GM12878 (cell line): ENCODE measurements at regions not wholly inside any gene's neighbourhood (a gene's known extent, or its start where the extent isn't known, plus 50 kb on each side); places are given as distances from the start of the nearest gene placed in this dataset.

ENCODE experiments used
- BHLHE40 ChIP-seq, 2 experiments: fragments of 450-650 bp in 1 of 2; IDR thresholded peaks; 2 replicates each; pipeline ENCODE4 v1.6.1; 2011 to 2017; ENCODE audit warnings: low read depth in 2 of 2, borderline replicate concordance in 1 of 2, improper control_type of control experiment in 1 of 2, low read length in 1 of 2, mild to moderate bottlenecking in 1 of 2
- CEBPB ChIP-seq, 2 experiments: fragments of 150-350 bp in 1 of 2; IDR thresholded peaks; 2 replicates each; pipeline ENCODE4 v1.6.1; 2012 to 2014; ENCODE audit warnings: low read depth in 2 of 2, low read length in 2 of 2, borderline replicate concordance in 1 of 2, inconsistent platforms in 1 of 2
- CHD4 ChIP-seq: fragments of 200-600 bp; sonication (generic); IDR thresholded peaks from 2 replicates; pipeline ENCODE4 v1.6.1; 2016; ENCODE audit warnings: mild to moderate bottlenecking
- E2F8 ChIP-seq: fragments of 450-650 bp; IDR thresholded peaks from 2 replicates; pipeline ENCODE4 v1.6.1; 2018; ENCODE audit warnings: mild to moderate bottlenecking, low read depth, moderate library complexity; ENCODE audit not compliant: partially characterized antibody
- HCFC1 ChIP-seq: fragments of 150-350 bp; IDR thresholded peaks from 2 replicates; pipeline ENCODE4 v1.6.1; 2014; ENCODE audit warnings: low read length
- HDAC2 ChIP-seq: fragments of 200-600 bp; sonication (generic); IDR thresholded peaks from 2 replicates; pipeline ENCODE4 v1.6.1; 2017
- JUND ChIP-seq: IDR thresholded peaks from 2 replicates; pipeline ENCODE4 v1.6.1; 2012; ENCODE audit warnings: low read depth, mild to moderate bottlenecking, low read length, improper control_type of control experiment, moderate library complexity
- MAX ChIP-seq: IDR thresholded peaks from 2 replicates; pipeline ENCODE4 v1.6.1; 2012; ENCODE audit warnings: low read depth, low read length, improper control_type of control experiment
- MTA2 ChIP-seq: fragments of 450-650 bp; IDR thresholded peaks from 2 replicates; pipeline ENCODE4 v1.6.1; 2016; ENCODE audit warnings: low read depth, mild to moderate bottlenecking, moderate library complexity
- MYB ChIP-seq: fragments of 150-350 bp; IDR thresholded peaks from 2 replicates; pipeline ENCODE4 v1.6.1; 2014; ENCODE audit warnings: mild to moderate bottlenecking, low read depth, low read length, borderline replicate concordance
- NRF1 ChIP-seq: conservative IDR thresholded peaks from 2 replicates; pipeline ENCODE4 v1.6.1; 2011; ENCODE audit warnings: mild to moderate bottlenecking, low read depth, low read length, improper control_type of control experiment
- SPI1 ChIP-seq: IDR thresholded peaks from 2 replicates; pipeline ENCODE4 v1.6.1; 2011; ENCODE audit warnings: low read depth, mild to moderate bottlenecking, low read length, moderate library complexity, borderline replicate concordance; ENCODE audit not compliant: insufficient read depth
- STAT1 ChIP-seq: fragments of 450-650 bp; conservative IDR thresholded peaks from 2 replicates; pipeline ENCODE4 v1.6.1; 2014; ENCODE audit warnings: antibody characterized with exemption, mild to moderate bottlenecking
- TAF1 ChIP-seq: IDR thresholded peaks from 2 replicates; pipeline ENCODE4 v1.6.1; 2011; ENCODE audit warnings: mild to moderate bottlenecking, low read depth, low read length, borderline replicate concordance
- TCF12 ChIP-seq: IDR thresholded peaks from 2 replicates; pipeline ENCODE4 v1.6.1; 2011; ENCODE audit warnings: low read depth, mild to moderate bottlenecking, low read length
- ZNF274 ChIP-seq: IDR thresholded peaks from one replicate; pipeline ENCODE4 v1.8.0; 2011; ENCODE audit not compliant: insufficient read length, insufficient read depth
- TF ChIP-seq, protein P1 (sequence below): fragments of 450-650 bp; IDR thresholded peaks from 2 replicates; pipeline ENCODE4 v1.6.1; 2016; ENCODE audit warnings: mild to moderate bottlenecking
- TF ChIP-seq, protein P2 (sequence below): fragments of 450-650 bp; IDR thresholded peaks from 2 replicates; pipeline ENCODE4 v1.6.1; 2017; ENCODE audit warnings: mild to moderate bottlenecking
- TF ChIP-seq, protein P3 (sequence below): fragments of 450-650 bp; IDR thresholded peaks from 2 replicates; pipeline ENCODE4 v1.6.1; 2016; ENCODE audit warnings: mild to moderate bottlenecking, moderate library complexity, borderline replicate concordance
- TF ChIP-seq, protein P4 (sequence below): fragments of 150-350 bp; IDR thresholded peaks from 2 replicates; pipeline ENCODE4 v1.6.1; 2014; ENCODE audit warnings: mild to moderate bottlenecking, low read depth, low read length

GRCh38 chr2:196276421-196276820, 105.0 kb upstream of the STK17B start (continued):
- TF ChIP-seq TAF1: no peak
- no peak for TF ChIP-seq CHD4
- no peak for TF ChIP-seq JUND
- no peak for TF ChIP-seq NRF1
- TF ChIP-seq HCFC1: no peak
- TF ChIP-seq, protein P1, sequence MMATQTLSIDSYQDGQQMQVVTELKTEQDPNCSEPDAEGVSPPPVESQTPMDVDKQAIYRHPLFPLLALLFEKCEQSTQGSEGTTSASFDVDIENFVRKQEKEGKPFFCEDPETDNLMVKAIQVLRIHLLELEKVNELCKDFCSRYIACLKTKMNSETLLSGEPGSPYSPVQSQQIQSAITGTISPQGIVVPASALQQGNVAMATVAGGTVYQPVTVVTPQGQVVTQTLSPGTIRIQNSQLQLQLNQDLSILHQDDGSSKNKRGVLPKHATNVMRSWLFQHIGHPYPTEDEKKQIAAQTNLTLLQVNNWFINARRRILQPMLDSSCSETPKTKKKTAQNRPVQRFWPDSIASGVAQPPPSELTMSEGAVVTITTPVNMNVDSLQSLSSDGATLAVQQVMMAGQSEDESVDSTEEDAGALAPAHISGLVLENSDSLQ: peak; percentile 52; the same call in 1 of the 2 replicates
- TF ChIP-seq BHLHE40 (IDR thresholded peaks at IDR 0.05; ENCODE audit: borderline replicate concordance in 1 of 2, low read depth in 2 of 2, low read length in 1 of 2): no peak
- TF ChIP-seq, protein P2, sequence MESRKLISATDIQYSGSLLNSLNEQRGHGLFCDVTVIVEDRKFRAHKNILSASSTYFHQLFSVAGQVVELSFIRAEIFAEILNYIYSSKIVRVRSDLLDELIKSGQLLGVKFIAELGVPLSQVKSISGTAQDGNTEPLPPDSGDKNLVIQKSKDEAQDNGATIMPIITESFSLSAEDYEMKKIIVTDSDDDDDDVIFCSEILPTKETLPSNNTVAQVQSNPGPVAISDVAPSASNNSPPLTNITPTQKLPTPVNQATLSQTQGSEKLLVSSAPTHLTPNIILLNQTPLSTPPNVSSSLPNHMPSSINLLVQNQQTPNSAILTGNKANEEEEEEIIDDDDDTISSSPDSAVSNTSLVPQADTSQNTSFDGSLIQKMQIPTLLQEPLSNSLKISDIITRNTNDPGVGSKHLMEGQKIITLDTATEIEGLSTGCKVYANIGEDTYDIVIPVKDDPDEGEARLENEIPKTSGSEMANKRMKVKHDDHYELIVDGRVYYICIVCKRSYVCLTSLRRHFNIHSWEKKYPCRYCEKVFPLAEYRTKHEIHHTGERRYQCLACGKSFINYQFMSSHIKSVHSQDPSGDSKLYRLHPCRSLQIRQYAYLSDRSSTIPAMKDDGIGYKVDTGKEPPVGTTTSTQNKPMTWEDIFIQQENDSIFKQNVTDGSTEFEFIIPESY: no peak
- TF ChIP-seq ZNF274: no peak
- TF ChIP-seq TCF12: no peak
- no peak for TF ChIP-seq STAT1
- no peak for TF ChIP-seq MYB
- TF ChIP-seq, protein P3, sequence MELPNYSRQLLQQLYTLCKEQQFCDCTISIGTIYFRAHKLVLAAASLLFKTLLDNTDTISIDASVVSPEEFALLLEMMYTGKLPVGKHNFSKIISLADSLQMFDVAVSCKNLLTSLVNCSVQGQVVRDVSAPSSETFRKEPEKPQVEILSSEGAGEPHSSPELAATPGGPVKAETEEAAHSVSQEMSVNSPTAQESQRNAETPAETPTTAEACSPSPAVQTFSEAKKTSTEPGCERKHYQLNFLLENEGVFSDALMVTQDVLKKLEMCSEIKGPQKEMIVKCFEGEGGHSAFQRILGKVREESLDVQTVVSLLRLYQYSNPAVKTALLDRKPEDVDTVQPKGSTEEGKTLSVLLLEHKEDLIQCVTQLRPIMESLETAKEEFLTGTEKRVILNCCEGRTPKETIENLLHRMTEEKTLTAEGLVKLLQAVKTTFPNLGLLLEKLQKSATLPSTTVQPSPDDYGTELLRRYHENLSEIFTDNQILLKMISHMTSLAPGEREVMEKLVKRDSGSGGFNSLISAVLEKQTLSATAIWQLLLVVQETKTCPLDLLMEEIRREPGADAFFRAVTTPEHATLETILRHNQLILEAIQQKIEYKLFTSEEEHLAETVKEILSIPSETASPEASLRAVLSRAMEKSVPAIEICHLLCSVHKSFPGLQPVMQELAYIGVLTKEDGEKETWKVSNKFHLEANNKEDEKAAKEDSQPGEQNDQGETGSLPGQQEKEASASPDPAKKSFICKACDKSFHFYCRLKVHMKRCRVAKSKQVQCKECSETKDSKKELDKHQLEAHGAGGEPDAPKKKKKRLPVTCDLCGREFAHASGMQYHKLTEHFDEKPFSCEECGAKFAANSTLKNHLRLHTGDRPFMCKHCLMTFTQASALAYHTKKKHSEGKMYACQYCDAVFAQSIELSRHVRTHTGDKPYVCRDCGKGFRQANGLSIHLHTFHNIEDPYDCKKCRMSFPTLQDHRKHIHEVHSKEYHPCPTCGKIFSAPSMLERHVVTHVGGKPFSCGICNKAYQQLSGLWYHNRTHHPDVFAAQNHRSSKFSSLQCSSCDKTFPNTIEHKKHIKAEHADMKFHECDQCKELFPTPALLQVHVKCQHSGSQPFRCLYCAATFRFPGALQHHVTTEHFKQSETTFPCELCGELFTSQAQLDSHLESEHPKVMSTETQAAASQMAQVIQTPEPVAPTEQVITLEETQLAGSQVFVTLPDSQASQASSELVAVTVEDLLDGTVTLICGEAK: no peak
- TF ChIP-seq CEBPB (IDR thresholded peaks at IDR 0.05; ENCODE audit: borderline replicate concordance in 1 of 2, low read depth in 2 of 2, low read length in 2 of 2): no peak
- peak; percentile 44; the same call in 1 of the 2 replicates for TF ChIP-seq SPI1
- TF ChIP-seq E2F8: no peak
- TF ChIP-seq MAX: no peak
- TF ChIP-seq HDAC2: no peak
- TF ChIP-seq, protein P4, sequence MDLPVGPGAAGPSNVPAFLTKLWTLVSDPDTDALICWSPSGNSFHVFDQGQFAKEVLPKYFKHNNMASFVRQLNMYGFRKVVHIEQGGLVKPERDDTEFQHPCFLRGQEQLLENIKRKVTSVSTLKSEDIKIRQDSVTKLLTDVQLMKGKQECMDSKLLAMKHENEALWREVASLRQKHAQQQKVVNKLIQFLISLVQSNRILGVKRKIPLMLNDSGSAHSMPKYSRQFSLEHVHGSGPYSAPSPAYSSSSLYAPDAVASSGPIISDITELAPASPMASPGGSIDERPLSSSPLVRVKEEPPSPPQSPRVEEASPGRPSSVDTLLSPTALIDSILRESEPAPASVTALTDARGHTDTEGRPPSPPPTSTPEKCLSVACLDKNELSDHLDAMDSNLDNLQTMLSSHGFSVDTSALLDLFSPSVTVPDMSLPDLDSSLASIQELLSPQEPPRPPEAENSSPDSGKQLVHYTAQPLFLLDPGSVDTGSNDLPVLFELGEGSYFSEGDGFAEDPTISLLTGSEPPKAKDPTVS: no peak
- TF ChIP-seq MTA2: peak; percentile 89
